Stomach smooth muscle (tissue), 2 donors: ENCODE measurements at regions not wholly inside any gene's neighbourhood (a gene's known extent, or its start where the extent isn't known, plus 50 kb on each side); places are given as distances from the start of the nearest gene placed in this dataset.

ENCODE experiments used
- H3K27ac ChIP-seq: one replicate; pipeline ENCODE4 v1.7.0; 2013; ENCODE audit warnings: mild to moderate bottlenecking, low read length, inconsistent platforms
- H3K27me3 ChIP-seq, 2 donors: one replicate each; pipeline ENCODE4 v1.7.0; 2013; ENCODE audit warnings: low read length in 2 of 2; ENCODE audit not compliant: insufficient read depth in 2 of 2, control insufficient read depth in 1 of 2
- H3K36me3 ChIP-seq, 2 donors: one replicate each; pipeline ENCODE4 v1.7.0; 2013; ENCODE audit warnings: low read length in 2 of 2; ENCODE audit not compliant: control insufficient read depth in 2 of 2, insufficient read depth in 2 of 2
- H3K4me1 ChIP-seq: one replicate; pipeline ENCODE4 v1.7.0; 2013; ENCODE audit warnings: low read length; ENCODE audit not compliant: control insufficient read depth, insufficient read depth
- H3K4me3 ChIP-seq, 2 donors: one replicate each; pipeline ENCODE4 v1.7.0; 2013; ENCODE audit warnings: low read length in 2 of 2
- H3K9ac ChIP-seq, 2 donors: one replicate each; pipeline ENCODE4 v1.7.0; 2013; ENCODE audit warnings: low read length in 2 of 2, mild to moderate bottlenecking in 1 of 2
- H3K9me3 ChIP-seq, 2 donors: one replicate each; pipeline ENCODE4 v1.7.0; 2013; ENCODE audit warnings: low read length in 2 of 2; ENCODE audit not compliant: control insufficient read depth in 2 of 2
- donor health status: healthy.
- donor health status: Pancreatic carcinoma.

GRCh38 chr11:122215244-122215992, 99.4 kb upstream of the BLID start:
- H3K9me3 ChIP-seq: no peaks in the 10 kb centered on the region
- no peak overlapping the region for H3K27ac ChIP-seq
- no peak overlapping the region for H3K4me3 ChIP-seq
- no peaks in the 10 kb centered on the region for H3K36me3 ChIP-seq
- H3K9ac ChIP-seq: peak overlapping the region in 1 of 2 donors; percentile 21
- no peaks in the 10 kb centered on the region for H3K27me3 ChIP-seq
- H3K4me1 ChIP-seq: peaks cover 14% of the 10 kb centered on the region

GRCh38 chr11:122214567-122214966, 98.6 kb upstream of the BLID start:
- no peaks in the 10 kb centered on the region for H3K27me3 ChIP-seq
- H3K4me1 ChIP-seq: peaks cover 9% of the 10 kb centered on the region
- H3K4me3 ChIP-seq: no peak overlapping the region
- no peaks in the 10 kb centered on the region for H3K9me3 ChIP-seq
- H3K36me3 ChIP-seq: no peaks in the 10 kb centered on the region
- no peak overlapping the region for H3K27ac ChIP-seq
- H3K9ac ChIP-seq: no peak overlapping the region

- no peaks in the 10 kb centered on the region for H3K9me3 ChIP-seq
- H3K9ac ChIP-seq: no peak overlapping the region
- no peaks in the 10 kb centered on the region for H3K36me3 ChIP-seq
- H3K27me3 ChIP-seq: no peaks in the 10 kb centered on the region
- H3K4me3 ChIP-seq: no peak overlapping the region
- H3K27ac ChIP-seq: no peak overlapping the region
- peaks cover 8% of the 10 kb centered on the region for H3K4me1 ChIP-seq
These were observed 98.1 kb upstream of the BLID start for GRCh38 chr11:122214080-122214479.

GRCh38 chr11:122213171-122213570, 97.2 kb upstream of the BLID start:
- no peaks in the 10 kb centered on the region for H3K27me3 ChIP-seq
- H3K4me1 ChIP-seq: peaks cover 12% of the 10 kb centered on the region
- H3K9me3 ChIP-seq: no peaks in the 10 kb centered on the region
- no peak overlapping the region for H3K27ac ChIP-seq
- no peak overlapping the region for H3K4me3 ChIP-seq
- H3K9ac ChIP-seq: no peak overlapping the region
- H3K36me3 ChIP-seq: no peaks in the 10 kb centered on the region

- no peak overlapping the region for H3K9ac ChIP-seq
- no peaks in the 10 kb centered on the region for H3K27me3 ChIP-seq
- no peaks in the 10 kb centered on the region for H3K36me3 ChIP-seq
- H3K4me1 ChIP-seq: peaks cover 23% of the 10 kb centered on the region
- H3K9me3 ChIP-seq: no peaks in the 10 kb centered on the region
- H3K4me3 ChIP-seq: no peak overlapping the region
- no peak overlapping the region for H3K27ac ChIP-seq
These were observed 94.5 kb upstream of the BLID start for GRCh38 chr11:122210367-122210997.

GRCh38 chr11:122209619-122210366, 93.8 kb upstream of the BLID start:
- no peak overlapping the region for H3K4me3 ChIP-seq
- H3K9me3 ChIP-seq: no peaks in the 10 kb centered on the region
- no peak overlapping the region for H3K27ac ChIP-seq
- no peaks in the 10 kb centered on the region for H3K36me3 ChIP-seq
- peaks cover 18% of the 10 kb centered on the region for H3K4me1 ChIP-seq
- H3K27me3 ChIP-seq: no peaks in the 10 kb centered on the region
- H3K9ac ChIP-seq: no peak overlapping the region

- Histone ChIP-seq H3K27me3 (no peaks in the 10 kb centered on the region), H3K4me3 (peak overlapping the region in 1 of 2 donors; percentile 30), H3K4me1 (peaks cover 20% of the 10 kb centered on the region), H3K9me3 (no peaks in the 10 kb centered on the region), H3K36me3 (no peaks in the 10 kb centered on the region), H3K9ac (no peak overlapping the region), H3K27ac (peak overlapping the region; percentile 53)
These were observed 92.1 kb upstream of the BLID start for GRCh38 chr11:122207921-122208764.

- no peaks in the 10 kb centered on the region for H3K27me3 ChIP-seq
- H3K9ac ChIP-seq: peak overlapping the region in 1 of 2 donors; percentile 21
- H3K9me3 ChIP-seq: no peaks in the 10 kb centered on the region
- H3K36me3 ChIP-seq: no peaks in the 10 kb centered on the region
- peak overlapping the region; percentile 53 for H3K27ac ChIP-seq
- H3K4me3 ChIP-seq: peak overlapping the region in 1 of 2 donors; percentile 30
- H3K4me1 ChIP-seq: peaks cover 24% of the 10 kb centered on the region
These were observed 91.5 kb upstream of the BLID start for GRCh38 chr11:122207505-122207904.

- no peaks in the 10 kb centered on the region for H3K36me3 ChIP-seq
- H3K4me3 ChIP-seq: no peak overlapping the region
- H3K4me1 ChIP-seq: peaks cover 38% of the 10 kb centered on the region
- no peak overlapping the region for H3K9ac ChIP-seq
- H3K27ac ChIP-seq: no peak overlapping the region
- H3K27me3 ChIP-seq: no peaks in the 10 kb centered on the region
- H3K9me3 ChIP-seq: no peaks in the 10 kb centered on the region
These were observed 89.0 kb upstream of the BLID start for GRCh38 chr11:122205036-122205435.

GRCh38 chr11:122204206-122204605, 88.2 kb upstream of the BLID start:
- Histone ChIP-seq H3K9me3 (no peaks in the 10 kb centered on the region), H3K9ac (no peak overlapping the region), H3K36me3 (no peaks in the 10 kb centered on the region), H3K27ac (no peak overlapping the region), H3K27me3 (no peaks in the 10 kb centered on the region), H3K4me3 (no peak overlapping the region), H3K4me1 (peaks cover 35% of the 10 kb centered on the region)
